ENCODE measurements at regions not wholly inside any gene's neighbourhood (a gene's known extent, or its start where the extent isn't known, plus 50 kb on each side); places are given as distances from the start of the nearest gene placed in this dataset.

GRCh38 chr6:12431023-12431422, 140.9 kb downstream of the EDN1 start:
- DNase-seq = no peak

- DNase-seq = no peak
Observed at GRCh38 chr6:12436224-12436623, 146.1 kb downstream of the EDN1 start.

GRCh38 chr6:12436683-12437082, 146.5 kb downstream of the EDN1 start:
- DNase-seq = no peak

- no peak for DNase-seq
Observed at GRCh38 chr6:12439296-12439695, 149.1 kb downstream of the EDN1 start.

- no peak for DNase-seq
Observed at GRCh38 chr6:12440981-12441380, 150.8 kb downstream of the EDN1 start.

- DNase-seq = no peak
Observed at GRCh38 chr6:12442455-12442854, 152.3 kb downstream of the EDN1 start.

- no peak for DNase-seq
Observed at GRCh38 chr6:12446394-12446793, 156.2 kb downstream of the EDN1 start.

GRCh38 chr6:12449447-12449846, 159.3 kb downstream of the EDN1 start:
- DNase-seq = no peak

- DNase-seq = no peak
Observed at GRCh38 chr6:12450467-12450866, 160.3 kb downstream of the EDN1 start.

- no peak for DNase-seq
Observed at GRCh38 chr6:12456343-12456742, 166.2 kb downstream of the EDN1 start.

GRCh38 chr6:12457094-12457493, 166.9 kb downstream of the EDN1 start:
- DNase-seq = no peak

GRCh38 chr6:12458558-12458957, 168.4 kb downstream of the EDN1 start:
- no peak for DNase-seq

GRCh38 chr6:12459945-12460661, 169.9 kb downstream of the EDN1 start:
- DNase-seq = no peak

- DNase-seq = no peak
Observed at GRCh38 chr6:12467706-12468670, 177.8 kb downstream of the EDN1 start.

- DNase-seq = no peak
Observed at GRCh38 chr6:12472601-12473038, 182.5 kb downstream of the EDN1 start.

- no peak for DNase-seq
Observed at GRCh38 chr6:12473494-12473893, 183.3 kb downstream of the EDN1 start.

- no peak for DNase-seq
Observed at GRCh38 chr6:12474167-12475140, 184.3 kb downstream of the EDN1 start.

GRCh38 chr6:12476484-12476883, 186.3 kb downstream of the EDN1 start:
- DNase-seq = no peak

GRCh38 chr6:12477616-12478015, 187.5 kb downstream of the EDN1 start:
- DNase-seq = no peak

GRCh38 chr6:12478921-12479320, 188.8 kb downstream of the EDN1 start:
- DNase-seq = no peak

- no peak for DNase-seq
Observed at GRCh38 chr6:12479451-12479850, 189.3 kb downstream of the EDN1 start.

GRCh38 chr6:12479881-12480280, 189.7 kb downstream of the EDN1 start:
- no peak for DNase-seq

GRCh38 chr6:12480379-12480778, 190.2 kb downstream of the EDN1 start:
- DNase-seq = no peak
